GM18868 (cell line): ENCODE measurements at regions not wholly inside any gene's neighbourhood (a gene's known extent, or its start where the extent isn't known, plus 50 kb on each side); places are given as distances from the start of the nearest gene placed in this dataset.

Source experiments
- ATAC-seq: cut with Tn5 transposase; IDR thresholded peaks from one replicate; pipeline ENCODE4 v1.9.1; 2021; ENCODE audit warnings: mild to moderate bottlenecking, moderate library complexity; ENCODE audit not compliant: unreplicated experiment

GRCh38 chr9:16223074-16223871, 647.2 kb downstream of the BNC2 start:
- no peak for ATAC-seq

DNA sequence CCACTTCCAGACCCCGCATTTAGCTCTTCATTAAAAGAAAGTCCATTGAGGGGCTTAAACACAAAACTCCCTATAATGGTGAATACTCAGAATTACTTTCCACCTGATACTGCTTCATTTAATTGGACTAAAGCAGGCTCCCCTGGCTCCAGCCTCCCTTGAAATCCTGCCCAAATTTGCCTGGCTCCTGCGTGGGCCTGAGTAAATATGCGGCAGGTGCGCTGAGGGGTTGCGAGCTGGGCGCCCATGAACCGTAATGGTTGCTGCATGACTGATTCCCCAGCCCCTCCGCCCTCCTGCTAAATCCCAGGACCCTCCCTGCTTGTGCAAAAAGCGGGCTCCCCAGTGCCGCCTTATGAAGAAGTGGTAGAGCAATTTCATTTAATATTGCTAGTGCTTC, 639.7 kb downstream of the BNC2 start:
- ATAC-seq = no peak

- no peak for ATAC-seq
These were observed 634.2 kb downstream of the BNC2 start for GRCh38 chr9:16236311-16236710.

DNA sequence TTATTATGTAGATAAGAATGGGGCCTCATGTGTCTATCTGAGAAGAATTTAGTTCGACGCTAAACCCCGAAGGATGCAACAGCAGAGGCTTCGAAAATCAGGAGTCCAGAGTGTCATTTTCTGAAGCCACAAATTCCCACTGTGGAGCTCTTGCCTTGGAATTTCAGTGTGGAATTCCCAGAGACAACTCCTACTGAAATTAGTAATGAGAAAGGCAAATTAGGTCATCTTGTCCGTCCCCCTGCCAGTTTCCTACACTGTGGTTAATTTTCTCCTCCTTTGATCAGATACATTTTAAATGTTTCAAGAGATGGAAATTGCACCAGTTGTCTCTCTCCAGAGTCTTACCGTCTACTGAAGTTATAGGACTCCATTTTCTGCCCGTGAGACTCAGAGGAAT, 633.6 kb downstream of the BNC2 start:
- no peak for ATAC-seq

- no peak for ATAC-seq
These were observed 631.8 kb downstream of the BNC2 start for GRCh38 chr9:16238623-16239138.

GRCh38 chr9:16241231-16241630, 629.2 kb downstream of the BNC2 start:
- no peak for ATAC-seq

DNA sequence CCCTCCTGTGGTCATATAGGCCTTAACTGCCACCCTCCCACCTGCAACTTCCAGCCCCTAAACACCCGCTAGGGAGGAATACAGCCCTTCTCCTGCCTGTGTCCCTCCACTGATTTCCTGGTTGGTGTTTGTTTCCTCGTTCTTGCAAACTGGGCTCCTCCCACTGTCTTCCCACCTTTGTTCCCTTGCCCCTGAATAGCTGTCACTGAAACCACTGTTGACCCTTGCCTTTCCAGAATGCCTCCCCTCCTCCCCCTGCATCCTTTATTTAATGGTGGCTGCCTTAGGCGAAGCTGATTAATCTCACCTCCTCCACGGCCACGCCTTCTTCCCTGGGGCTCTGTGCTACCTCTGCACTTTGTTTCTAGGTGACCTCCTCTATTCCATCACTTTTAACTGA, 626.7 kb downstream of the BNC2 start:
- no peak for ATAC-seq

- no peak for ATAC-seq
These were observed 624.6 kb downstream of the BNC2 start for GRCh38 chr9:16245756-16246440.

- no peak for ATAC-seq
These were observed 623.7 kb downstream of the BNC2 start for GRCh38 chr9:16246785-16247184.

- ATAC-seq = no peak
These were observed 623.1 kb downstream of the BNC2 start for GRCh38 chr9:16247188-16247875.

GRCh38 chr9:16248822-16249221, 621.6 kb downstream of the BNC2 start:
- no peak for ATAC-seq

DNA sequence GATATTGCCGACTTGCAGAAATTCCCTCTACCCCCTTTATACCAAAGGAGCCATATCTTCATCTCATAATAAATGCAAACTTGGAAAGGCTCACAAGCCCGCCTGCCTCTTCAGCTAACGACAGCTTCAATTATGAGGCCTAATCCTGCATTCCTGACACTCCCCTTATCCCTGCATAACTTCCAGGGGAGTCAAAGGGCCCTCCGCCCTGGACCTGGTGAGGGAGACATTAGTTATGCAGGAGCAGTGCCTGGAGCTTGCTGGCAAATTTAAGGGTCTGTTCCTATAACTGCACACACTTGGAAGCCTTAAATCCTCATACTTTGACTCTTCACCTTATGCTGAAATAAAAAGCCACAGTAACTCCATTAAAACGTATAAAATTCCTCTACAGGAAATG, 617.9 kb downstream of the BNC2 start:
- ATAC-seq = no peak

DNA sequence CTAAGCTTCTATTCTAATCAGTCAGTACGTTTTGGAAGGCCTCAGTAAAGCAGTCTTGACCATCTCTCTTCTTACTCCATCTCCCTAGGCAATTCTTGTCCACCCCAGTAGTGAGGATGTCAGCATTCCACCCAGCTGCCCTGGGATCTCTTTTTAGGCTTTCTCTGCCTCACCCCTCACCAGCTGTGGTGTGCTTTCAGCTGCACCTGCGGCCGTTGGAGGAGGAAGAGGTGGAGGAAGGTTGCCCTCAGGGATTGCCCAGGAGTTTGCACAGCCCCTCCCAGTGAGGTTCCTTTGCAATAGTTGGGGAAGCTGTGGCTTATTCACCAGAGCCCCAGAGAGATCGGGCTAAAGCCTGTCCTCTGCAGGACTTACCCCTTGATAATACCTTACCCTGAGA, 615.8 kb downstream of the BNC2 start:
- ATAC-seq = no peak

DNA sequence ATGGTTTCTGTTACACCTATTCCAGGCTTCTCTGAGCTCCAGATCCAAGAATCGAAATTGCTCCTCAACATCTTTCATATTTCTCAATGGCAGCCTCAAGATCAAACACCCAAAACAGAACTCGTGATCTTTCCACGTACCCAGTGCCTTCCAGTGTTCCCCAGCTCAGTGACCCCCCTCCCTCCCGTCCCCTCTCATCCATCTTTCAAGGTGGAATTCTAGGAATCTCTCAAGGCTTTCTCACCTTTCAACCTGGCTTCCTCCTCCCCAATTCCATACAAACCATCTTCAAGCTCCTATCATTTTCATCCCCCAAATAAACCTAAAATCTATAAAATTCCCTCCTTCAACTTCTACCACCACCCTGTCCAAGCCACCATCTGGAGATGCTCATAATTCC, 615.3 kb downstream of the BNC2 start:
- ATAC-seq = no peak

- ATAC-seq = no peak
These were observed 612.9 kb downstream of the BNC2 start for GRCh38 chr9:16257604-16258003.

- ATAC-seq = no peak
These were observed 612.3 kb downstream of the BNC2 start for GRCh38 chr9:16258191-16258590.

DNA sequence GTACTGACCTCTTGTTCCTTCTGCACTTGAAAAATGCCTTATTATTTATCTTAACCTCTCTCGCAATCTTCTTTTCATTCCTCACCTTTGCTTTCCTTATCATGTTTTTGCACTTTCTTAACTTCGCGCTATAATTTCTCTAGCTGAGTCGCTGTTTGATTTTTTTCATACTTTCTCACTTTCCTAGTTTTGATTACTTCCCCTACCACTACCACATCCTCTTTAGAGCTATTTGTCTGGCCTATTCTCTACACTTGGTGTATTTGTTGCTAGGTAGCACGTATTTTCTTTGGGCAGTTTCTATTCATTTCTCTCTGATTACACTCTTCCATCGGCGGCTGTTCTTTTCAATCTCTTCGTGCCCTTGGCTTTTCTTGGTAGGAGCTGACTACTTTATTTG, 611.8 kb downstream of the BNC2 start:
- peak; percentile 74 for ATAC-seq

DNA sequence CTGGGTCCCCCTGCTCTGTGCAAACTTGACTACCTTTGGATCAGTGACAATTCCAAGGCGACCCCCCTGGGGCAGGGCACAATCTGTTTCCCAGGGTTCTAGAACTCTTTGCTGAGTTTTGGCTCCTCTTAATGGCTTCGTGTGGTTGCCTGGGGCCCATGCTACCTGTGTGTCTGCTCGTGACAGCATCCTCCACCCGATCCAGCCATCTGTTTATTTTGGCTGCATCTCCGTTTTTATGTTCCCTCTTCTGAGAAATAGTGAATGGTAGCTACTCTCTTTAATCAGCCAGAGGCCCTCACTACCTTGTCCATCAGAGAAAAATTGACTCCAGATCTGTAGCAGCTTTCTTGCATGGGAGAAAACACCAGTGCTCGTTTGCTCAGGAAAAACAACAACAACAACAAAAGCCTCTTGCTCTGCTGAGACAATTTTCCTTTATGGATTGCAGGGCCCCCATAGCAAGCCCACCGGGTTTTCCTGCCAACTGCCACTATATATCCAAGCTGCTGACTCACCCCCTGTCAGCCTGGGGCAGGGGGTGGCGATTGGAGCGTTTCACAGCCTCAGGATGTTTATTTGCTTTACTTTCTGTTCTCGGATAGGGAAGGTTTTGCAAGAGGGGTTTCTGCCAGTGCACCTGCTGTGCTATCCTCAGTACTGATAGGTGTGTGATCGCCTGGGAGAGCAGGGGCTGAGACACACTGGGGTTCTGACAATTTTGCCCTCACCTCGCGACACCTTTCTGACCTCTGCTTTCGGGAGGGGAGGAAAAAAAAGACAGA, 607.8 kb downstream of the BNC2 start:
- no peak for ATAC-seq

GRCh38 chr9:16265688-16266087, 604.8 kb downstream of the BNC2 start:
- no peak for ATAC-seq

DNA sequence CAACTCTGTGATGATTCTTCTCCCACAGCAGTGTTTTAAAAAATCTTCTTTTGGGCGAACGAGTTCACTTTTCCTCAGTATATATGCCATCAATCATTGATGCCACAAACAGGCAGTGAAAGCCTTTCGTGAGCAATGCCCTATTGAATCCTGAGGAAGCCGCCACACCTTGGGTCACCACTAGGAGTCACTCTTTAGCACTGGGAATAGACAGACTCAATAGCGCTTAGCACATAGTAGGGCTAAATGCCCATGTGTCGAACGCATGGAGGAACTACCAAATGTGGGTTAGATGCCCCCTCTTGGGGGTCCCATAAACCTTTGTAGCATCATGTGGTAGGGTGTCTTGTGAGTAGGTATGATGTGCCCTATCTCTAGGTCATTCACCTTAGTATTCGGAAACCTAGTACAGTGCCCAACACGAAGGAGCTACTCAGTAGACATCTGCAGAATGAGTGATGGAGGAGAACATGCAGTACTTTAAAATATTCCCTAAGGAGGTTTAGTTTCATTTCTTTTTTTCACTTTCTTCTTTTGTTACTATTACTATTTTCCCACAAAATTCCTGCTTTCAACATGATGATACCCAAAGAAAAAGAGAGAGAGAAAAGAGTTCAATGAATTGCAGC, 603.7 kb downstream of the BNC2 start:
- no peak for ATAC-seq
